GM12865 (cell line): ENCODE measurements at regions not wholly inside any gene's neighbourhood (a gene's known extent, or its start where the extent isn't known, plus 50 kb on each side); places are given as distances from the start of the nearest gene placed in this dataset.
"Not testable (repeated sequence)": the region's sequence is repeated elsewhere in the genome, so short reads cannot be mapped to it uniquely, and the experiment has no call there.

Experiments used
- DNase-seq: peaks from one replicate; pipeline ENCODE4 v3.0.0; 2010; ENCODE audit warnings: low read depth
- H3K4me3 ChIP-seq: 2 replicates; pipeline ENCODE4 v1.5.1; 2011; ENCODE audit warnings: mild to moderate bottlenecking, low read depth, low read length, control low read depth
- TF ChIP-seq, protein P1 (sequence below): IDR thresholded peaks from 2 replicates; pipeline ENCODE4 v1.5.1; 2011; ENCODE audit warnings: low read length, control low read depth, low read depth, inconsistent platforms; ENCODE audit not compliant: insufficient read depth; ENCODE audit errors: missing control alignments

DNA sequence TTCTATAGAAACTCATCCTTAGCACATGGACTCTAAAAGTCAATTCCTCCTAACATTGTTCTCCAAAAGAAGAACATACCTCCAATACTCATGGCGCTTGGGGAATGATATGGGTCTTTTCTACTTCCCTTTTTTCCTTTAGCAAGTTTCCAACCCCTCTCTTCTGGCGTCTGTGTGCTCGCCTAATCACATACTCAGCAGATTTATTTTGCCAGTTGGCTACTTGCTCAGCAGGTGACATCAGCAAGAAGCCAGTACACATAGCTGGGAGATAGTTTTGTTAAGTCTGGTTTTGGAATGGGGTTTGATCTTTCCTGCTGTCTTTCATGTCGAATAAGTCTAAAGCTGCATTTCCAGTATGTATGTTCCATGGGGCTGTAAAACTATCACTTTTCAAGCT lies 193.8 kb downstream of the POM121L12 start:
- DNase-seq = no peak
- H3K4me3 ChIP-seq = no peak overlapping the region
- TF ChIP-seq, protein P1, sequence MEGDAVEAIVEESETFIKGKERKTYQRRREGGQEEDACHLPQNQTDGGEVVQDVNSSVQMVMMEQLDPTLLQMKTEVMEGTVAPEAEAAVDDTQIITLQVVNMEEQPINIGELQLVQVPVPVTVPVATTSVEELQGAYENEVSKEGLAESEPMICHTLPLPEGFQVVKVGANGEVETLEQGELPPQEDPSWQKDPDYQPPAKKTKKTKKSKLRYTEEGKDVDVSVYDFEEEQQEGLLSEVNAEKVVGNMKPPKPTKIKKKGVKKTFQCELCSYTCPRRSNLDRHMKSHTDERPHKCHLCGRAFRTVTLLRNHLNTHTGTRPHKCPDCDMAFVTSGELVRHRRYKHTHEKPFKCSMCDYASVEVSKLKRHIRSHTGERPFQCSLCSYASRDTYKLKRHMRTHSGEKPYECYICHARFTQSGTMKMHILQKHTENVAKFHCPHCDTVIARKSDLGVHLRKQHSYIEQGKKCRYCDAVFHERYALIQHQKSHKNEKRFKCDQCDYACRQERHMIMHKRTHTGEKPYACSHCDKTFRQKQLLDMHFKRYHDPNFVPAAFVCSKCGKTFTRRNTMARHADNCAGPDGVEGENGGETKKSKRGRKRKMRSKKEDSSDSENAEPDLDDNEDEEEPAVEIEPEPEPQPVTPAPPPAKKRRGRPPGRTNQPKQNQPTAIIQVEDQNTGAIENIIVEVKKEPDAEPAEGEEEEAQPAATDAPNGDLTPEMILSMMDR = no peak

DNA sequence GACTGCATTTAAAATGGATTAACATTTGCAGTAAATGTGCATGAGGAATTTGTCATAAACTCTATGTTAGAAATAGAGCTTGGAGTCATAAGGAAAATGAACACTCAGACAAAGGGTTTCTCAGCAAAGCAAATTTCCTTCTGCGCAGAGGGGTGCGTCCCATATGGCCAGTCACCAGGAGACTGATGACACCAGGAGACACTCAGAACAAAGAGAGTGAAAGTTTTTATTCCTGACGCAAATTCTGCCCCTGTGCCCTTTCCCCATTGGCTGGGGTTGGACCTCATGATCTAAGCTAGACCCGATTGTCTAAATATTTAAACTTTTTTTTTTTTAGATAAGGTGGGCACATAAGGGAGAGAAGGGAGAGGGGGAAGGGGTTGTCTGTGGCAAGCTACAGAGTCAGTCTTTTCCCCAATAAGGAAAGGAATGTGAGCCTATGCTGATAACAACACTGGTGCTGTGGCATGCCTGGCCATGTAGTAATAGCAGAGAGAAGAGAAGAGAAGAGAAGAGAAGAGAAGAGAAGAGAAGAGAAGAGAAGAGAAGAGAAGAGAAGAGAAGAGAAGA lies 202.0 kb downstream of the POM121L12 start:
- no peak for DNase-seq
- TF ChIP-seq, protein P1 = no peak
- no peak overlapping the region for H3K4me3 ChIP-seq

DNA sequence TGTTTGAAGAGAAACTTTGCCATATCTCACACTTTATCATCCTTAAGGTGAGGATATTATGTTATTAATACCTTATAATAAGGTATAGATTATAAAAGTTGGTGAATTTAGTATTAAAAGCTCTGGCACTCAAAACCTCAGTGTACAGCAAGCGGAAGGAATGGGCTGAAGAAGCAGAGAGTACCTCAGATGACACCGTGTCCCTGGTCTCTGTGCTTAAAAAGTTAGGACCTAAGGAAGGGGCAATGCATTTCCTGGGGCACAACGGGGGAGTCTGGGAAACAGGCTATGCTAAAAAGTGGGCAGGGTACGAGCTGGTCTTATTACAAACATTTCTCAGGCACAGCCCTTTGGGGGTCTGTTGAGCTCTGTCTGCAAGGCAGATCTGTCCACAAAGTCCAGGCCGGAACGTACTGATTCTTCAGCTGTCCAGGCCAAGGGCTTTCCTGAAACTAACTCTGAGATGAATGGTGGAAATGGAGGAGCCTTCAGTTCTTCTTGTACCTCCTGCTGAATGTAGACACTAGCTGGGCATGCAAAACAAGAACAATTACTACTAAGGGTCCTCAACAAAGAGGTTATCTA lies 202.7 kb downstream of the POM121L12 start:
- no peak for DNase-seq
- H3K4me3 ChIP-seq = no peak overlapping the region
- TF ChIP-seq, protein P1 = no peak

GRCh38 chr7:53239151-53239550 lies 203.7 kb downstream of the POM121L12 start:
- DNase-seq, H3K4me3 ChIP-seq: not testable (repeated sequence)

GRCh38 chr7:53245721-53246120 lies 210.3 kb downstream of the POM121L12 start:
- TF ChIP-seq, protein P1 = no peak
- DNase-seq = no peak
- no peak overlapping the region for H3K4me3 ChIP-seq

DNA sequence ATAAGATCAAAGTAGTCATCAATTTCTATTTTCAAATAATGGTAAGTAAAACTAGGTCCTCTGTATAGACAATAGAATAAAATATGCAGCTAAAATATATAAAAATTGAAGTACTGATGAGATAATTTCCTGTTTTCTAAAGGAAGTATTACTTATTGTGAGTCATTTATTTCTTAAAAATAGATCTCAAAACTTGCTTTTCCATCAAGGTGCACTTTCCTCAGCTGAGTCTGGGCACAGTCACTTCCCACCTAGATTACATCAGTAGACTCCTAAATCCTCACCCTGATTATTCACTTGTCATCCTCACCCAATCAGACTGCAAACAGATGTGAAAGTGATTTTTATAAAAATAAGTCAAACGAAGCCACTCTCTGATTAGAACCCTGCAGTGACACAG lies 211.5 kb downstream of the POM121L12 start:
- TF ChIP-seq, protein P1 = no peak
- no peak overlapping the region for H3K4me3 ChIP-seq
- DNase-seq = no peak

GRCh38 chr7:53252539-53252938 lies 217.1 kb downstream of the POM121L12 start:
- no peak overlapping the region for H3K4me3 ChIP-seq
- TF ChIP-seq, protein P1 = no peak
- no peak for DNase-seq
